GM12874 (cell line): ENCODE measurements at regions not wholly inside any gene's neighbourhood (a gene's known extent, or its start where the extent isn't known, plus 50 kb on each side); places are given as distances from the start of the nearest gene placed in this dataset.

ENCODE experiments used
- CTCF ChIP-seq: IDR thresholded peaks from 2 replicates; pipeline ENCODE4 v1.5.1; 2011; ENCODE audit warnings: low read depth, mild to moderate bottlenecking, control low read depth, low read length, moderate library complexity; ENCODE audit not compliant: insufficient read depth

DNA sequence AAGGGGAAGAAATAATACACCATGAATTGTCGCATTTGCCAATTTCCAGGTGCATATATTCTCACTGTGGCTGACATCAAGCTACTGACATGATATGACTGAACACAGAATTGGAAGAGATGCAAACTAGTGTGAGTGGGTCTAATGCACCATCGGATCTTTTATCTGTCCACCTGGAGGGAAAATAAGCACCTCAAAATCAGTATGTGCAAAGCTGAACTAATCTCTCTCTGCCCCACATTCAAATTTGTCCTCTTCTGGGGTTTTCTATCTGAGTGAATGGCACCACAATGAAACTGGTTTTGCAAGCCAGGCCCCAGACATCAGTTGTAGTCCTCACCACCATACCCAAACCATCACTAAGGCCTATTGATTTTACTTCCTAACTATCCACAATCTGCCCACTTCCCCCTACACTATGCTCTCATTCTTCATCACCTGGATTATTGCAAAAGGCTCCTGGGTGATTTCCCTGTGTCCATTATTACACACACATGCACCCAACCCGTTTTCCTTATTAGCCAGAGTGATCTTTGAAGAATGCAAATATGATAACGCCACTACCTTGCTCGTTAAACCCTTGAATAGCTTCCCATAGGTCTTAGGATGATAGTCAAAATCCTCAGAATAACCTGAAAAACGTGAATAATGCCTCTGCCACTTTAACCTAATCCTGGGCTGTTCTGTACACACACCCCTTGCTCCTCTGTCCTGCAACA, 159.0 kb upstream of the GMDS start:
- no peak for TF ChIP-seq CTCF

- TF ChIP-seq CTCF, result no peak
Measured at GRCh38 chr6:2403546-2403945, 158.1 kb upstream of the GMDS start.

DNA sequence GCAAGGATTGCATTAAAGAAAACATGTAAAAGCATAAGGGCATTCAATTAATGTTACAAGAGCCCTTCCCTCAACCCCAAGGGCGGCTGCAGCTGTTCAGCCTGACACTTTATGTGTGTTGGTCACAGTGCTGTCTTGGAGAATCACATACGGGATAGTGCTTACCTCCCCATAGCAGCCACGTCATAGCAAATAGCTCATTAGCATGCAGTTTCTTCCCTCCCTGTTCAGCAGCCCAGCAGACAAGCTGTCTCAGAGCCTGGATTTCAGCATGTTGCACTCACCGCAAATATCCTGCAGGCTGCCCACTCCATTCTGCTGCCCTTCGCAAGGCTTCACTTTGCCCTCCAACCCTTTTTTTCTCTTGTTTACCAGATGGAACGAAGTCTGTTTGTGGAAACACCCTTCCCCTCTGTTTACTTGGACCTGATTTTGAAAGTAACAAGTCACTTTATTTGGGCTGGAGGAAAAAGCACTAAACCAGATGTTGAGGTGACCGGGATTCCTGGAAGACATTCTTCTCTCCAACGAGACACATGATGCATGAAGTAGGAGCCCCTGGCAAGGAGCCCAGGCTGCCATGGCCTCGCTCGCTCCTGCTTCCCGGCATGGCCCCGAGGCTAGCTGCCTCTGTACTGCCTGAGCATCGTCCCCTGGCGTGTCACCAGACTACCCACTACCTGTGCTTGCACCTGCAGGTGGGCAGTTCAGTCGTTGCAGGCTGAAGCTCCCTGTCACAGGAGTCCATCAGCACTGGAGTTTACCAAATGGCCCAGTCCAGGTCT, 151.6 kb upstream of the GMDS start:
- no peak for TF ChIP-seq CTCF

- TF ChIP-seq CTCF, result no peak
Measured at GRCh38 chr6:2396042-2396657, 150.7 kb upstream of the GMDS start.

- TF ChIP-seq CTCF, result no peak
Measured at GRCh38 chr6:2388554-2389324, 143.3 kb upstream of the GMDS start.

DNA sequence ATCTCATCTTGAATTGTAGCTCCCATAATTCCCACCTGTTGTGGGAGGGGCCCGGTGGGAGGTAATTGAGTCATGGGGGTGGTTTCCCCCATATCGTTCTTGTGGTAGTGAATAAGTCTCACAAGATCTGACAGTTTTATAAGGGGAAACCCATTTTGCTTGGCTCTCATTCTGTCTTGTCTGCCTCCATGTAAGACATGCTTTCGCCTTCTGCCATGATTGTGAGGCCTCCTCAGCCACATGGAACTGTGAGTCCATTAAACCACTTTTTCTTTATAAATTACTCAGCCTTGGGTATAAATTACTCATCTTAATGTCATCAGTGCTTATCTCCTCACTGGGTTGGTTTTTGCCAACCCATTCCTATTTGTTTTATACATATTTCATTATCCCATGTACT, 142.0 kb upstream of the GMDS start:
- no peak for TF ChIP-seq CTCF
